ENCODE measurements at regions not wholly inside any gene's neighbourhood (a gene's known extent, or its start where the extent isn't known, plus 50 kb on each side); places are given as distances from the start of the nearest gene placed in this dataset.

GRCh38 chr7:97307521-97308108 lies 190.1 kb downstream of the SDHAF3 start:
- TF ChIP-seq CTCF (IDR thresholded peaks at IDR 0.05) = no peak
- no peaks in the 10 kb centered on the region for H3K27me3 Mint-ChIP-seq (ENCODE audit: low read depth in 3 of 3)
- H3K36me3 ChIP-seq (replicated peaks in 1 of 2; ENCODE audit: control insufficient read depth in 1 of 2, insufficient read depth in 2 of 2, low read length in 2 of 2) = no peaks in the 10 kb centered on the region
- H3K4me1 ChIP-seq (ENCODE audit: control insufficient read depth in 1 of 2, insufficient read depth in 2 of 2, low read length in 2 of 2) = no peaks in the 10 kb centered on the region
- H3K9me3 Mint-ChIP-seq = peaks cover 2 to 15% (median 10%) of the 10 kb centered on the region in 7 donors
- no peak overlapping the region for H3K4me3 ChIP-seq (replicated peaks in 1 of 3; ENCODE audit: low read depth in 2 of 3, low read length in 3 of 3)
- no peak overlapping the region for H3K27ac ChIP-seq (ENCODE audit: low read depth in 1 of 2, low read length in 2 of 2)
- H3K27ac Mint-ChIP-seq = no peak overlapping the region
- H3K36me3 Mint-ChIP-seq = no peaks in the 10 kb centered on the region
- no peak overlapping the region for H3K4me2 ChIP-seq (replicated peaks; ENCODE audit: extremely low read depth, low read length, poor library complexity, severe bottlenecking)
- no peaks in the 10 kb centered on the region for H3K4me1 Mint-ChIP-seq
- no peaks in the 10 kb centered on the region for H4K20me1 ChIP-seq (ENCODE audit: insufficient read depth, low read length)
- H3K4me3 Mint-ChIP-seq = no peak overlapping the region
- no peaks in the 10 kb centered on the region for H3K79me2 ChIP-seq (ENCODE audit: insufficient read depth, low read length)
- 72% methylated on average over 2 of the region's 3 CpGs for WGBS (ENCODE audit: insufficient coverage)
- intact Hi-C loops (cut with micrococcal nuclease) = no loop called here
- no peak overlapping the region for H2AFZ ChIP-seq (ENCODE audit: insufficient read depth, low read depth, low read length, poor library complexity, severe bottlenecking)
- no peaks in the 10 kb centered on the region for H3K27me3 ChIP-seq (ENCODE audit: control insufficient read depth in 2 of 2, insufficient read depth in 2 of 2, low read length in 2 of 2)
- H3K9me3 ChIP-seq (replicated peaks in 1 of 2; ENCODE audit: control insufficient read depth in 1 of 2, insufficient read depth in 1 of 2, low read length in 2 of 2) = peaks cover 3 to 6% of the 10 kb centered on the region in 2 donors
- no peak for DNase-seq
- no peak overlapping the region for H3K9ac ChIP-seq (ENCODE audit: insufficient read depth, low read length, poor library complexity, severe bottlenecking)

GRCh38 chr7:97313900-97314299 lies 196.4 kb downstream of the SDHAF3 start:
- peaks cover 7 to 43% (median 24%) of the 10 kb centered on the region in 7 donors for H3K9me3 Mint-ChIP-seq
- no CpG with 5 or more reads among the region's 4 CpGs for WGBS (ENCODE audit: insufficient coverage)
- no peaks in the 10 kb centered on the region for H3K36me3 Mint-ChIP-seq
- DNase-seq = no peak
- Histone ChIP-seq H3K9me3 (replicated peaks in 1 of 2; ENCODE audit: control insufficient read depth in 1 of 2, insufficient read depth in 1 of 2, low read length in 2 of 2) (peaks cover 5 to 26% of the 10 kb centered on the region in 2 donors), H4K20me1 (ENCODE audit: insufficient read depth, low read length) (no peaks in the 10 kb centered on the region), H3K27me3 (ENCODE audit: control insufficient read depth in 2 of 2, insufficient read depth in 2 of 2, low read length in 2 of 2) (no peaks in the 10 kb centered on the region), H3K4me2 (replicated peaks; ENCODE audit: extremely low read depth, low read length, poor library complexity, severe bottlenecking) (no peak overlapping the region), H3K27ac (ENCODE audit: low read depth in 1 of 2, low read length in 2 of 2) (no peak overlapping the region), H3K9ac (ENCODE audit: insufficient read depth, low read length, poor library complexity, severe bottlenecking) (no peak overlapping the region), H3K4me1 (ENCODE audit: control insufficient read depth in 1 of 2, insufficient read depth in 2 of 2, low read length in 2 of 2) (no peaks in the 10 kb centered on the region), H2AFZ (ENCODE audit: insufficient read depth, low read depth, low read length, poor library complexity, severe bottlenecking) (no peak overlapping the region), H3K79me2 (ENCODE audit: insufficient read depth, low read length) (no peaks in the 10 kb centered on the region), H3K36me3 (replicated peaks in 1 of 2; ENCODE audit: control insufficient read depth in 1 of 2, insufficient read depth in 2 of 2, low read length in 2 of 2) (no peaks in the 10 kb centered on the region), H3K4me3 (replicated peaks in 1 of 3; ENCODE audit: low read depth in 2 of 3, low read length in 3 of 3) (no peak overlapping the region)
- H3K27me3 Mint-ChIP-seq (ENCODE audit: low read depth in 3 of 3) = peaks cover 0 to 2% (median 0%) of the 10 kb centered on the region in 3 donors
- no peaks in the 10 kb centered on the region for H3K4me1 Mint-ChIP-seq
- H3K4me3 Mint-ChIP-seq = no peak overlapping the region
- H3K27ac Mint-ChIP-seq = no peak overlapping the region
- intact Hi-C loops (cut with micrococcal nuclease) = no loop called here
- no peak for TF ChIP-seq CTCF (IDR thresholded peaks at IDR 0.05)

Data from CD14-positive monocyte (primary cell).